ENCODE measurements at regions not wholly inside any gene's neighbourhood (a gene's known extent, or its start where the extent isn't known, plus 50 kb on each side); places are given as distances from the start of the nearest gene placed in this dataset.

- TF ChIP-seq CTCF (IDR thresholded peaks at IDR 0.05), result no peak
- TF ChIP-seq POLR2A (IDR thresholded peaks at IDR 0.05), result no peak
These were observed 380.8 kb upstream of the CADM1 start for GRCh38 chr11:115884800-115885534.
